CD14-positive monocyte (primary cell): ENCODE measurements at regions not wholly inside any gene's neighbourhood (a gene's known extent, or its start where the extent isn't known, plus 50 kb on each side); places are given as distances from the start of the nearest gene placed in this dataset.

Experiments
- DNase-seq, 3 donors: peaks; one replicate each; pipeline ENCODE4 v3.0.0-alpha.2; 2011 to 2022
- H2AFZ ChIP-seq: 2 replicates; pipeline ENCODE4 v1.6.0; 2012; ENCODE audit warnings: mild to moderate bottlenecking, low read depth, low read length, inconsistent platforms; ENCODE audit not compliant: insufficient read depth, poor library complexity, severe bottlenecking
- H3K27ac ChIP-seq, 2 donors: 1 replicate in 1 of 2; 2 replicates in 1 of 2; pipeline ENCODE4 v1.5.1; 2012 to 2013; ENCODE audit warnings: low read length in 2 of 2, control low read depth in 1 of 2, inconsistent platforms in 1 of 2, low read depth in 1 of 2, mild to moderate bottlenecking in 1 of 2
- H3K27me3 ChIP-seq, 2 donors: one replicate each; pipeline versions ENCODE4 v1.6.0 to v1.6.1; 2011 to 2013; ENCODE audit warnings: low read length in 2 of 2; ENCODE audit not compliant: control insufficient read depth in 2 of 2, insufficient read depth in 2 of 2
- H3K36me3 ChIP-seq, 2 donors: replicated peaks in 1 of 2; 1 replicate in 1 of 2; 2 replicates in 1 of 2; pipeline versions ENCODE4 v1.5.1 to v1.6.1; 2012 to 2013; ENCODE audit warnings: low read length in 2 of 2, control low read depth in 1 of 2, inconsistent platforms in 1 of 2, mild to moderate bottlenecking in 1 of 2; ENCODE audit not compliant: insufficient read depth in 2 of 2, control insufficient read depth in 1 of 2
- H3K4me1 ChIP-seq, 2 donors: 1 replicate in 1 of 2; 2 replicates in 1 of 2; pipeline versions ENCODE4 v1.5.1 to v1.6.1; 2012 to 2013; ENCODE audit warnings: low read length in 2 of 2, control low read depth in 1 of 2, inconsistent platforms in 1 of 2, mild to moderate bottlenecking in 1 of 2, moderate library complexity in 1 of 2; ENCODE audit not compliant: insufficient read depth in 2 of 2, control insufficient read depth in 1 of 2
- H3K4me2 ChIP-seq: replicated peaks from 2 replicates; pipeline ENCODE3; 2012; ENCODE audit warnings: low read length, moderate library complexity, mild to moderate bottlenecking; ENCODE audit not compliant: poor library complexity, severe bottlenecking; ENCODE audit errors: extremely low read depth
- H3K4me3 ChIP-seq, 3 experiments: fragments of 200-600 bp in 1 of 3; sonication (generic) in 1 of 3; replicated peaks in 1 of 3; 1 replicate in 2 of 3; 2 replicates in 1 of 3; pipeline ENCODE4 v1.5.1; 2011 to 2013; ENCODE audit warnings: low read length in 3 of 3, mild to moderate bottlenecking in 3 of 3, control low read depth in 2 of 3, low read depth in 2 of 3, inconsistent platforms in 1 of 3, moderate library complexity in 1 of 3
- H3K79me2 ChIP-seq: 2 replicates; pipeline ENCODE4 v1.6.0; 2012; ENCODE audit warnings: mild to moderate bottlenecking, control low read depth, inconsistent platforms, low read length, moderate library complexity; ENCODE audit not compliant: insufficient read depth
- H3K9ac ChIP-seq: 2 replicates; pipeline ENCODE4 v1.6.0; 2017; ENCODE audit warnings: low read length, mild to moderate bottlenecking; ENCODE audit not compliant: insufficient read depth, poor library complexity, severe bottlenecking
- H3K9me3 ChIP-seq, 2 donors: replicated peaks in 1 of 2; 1 replicate in 1 of 2; 2 replicates in 1 of 2; pipeline versions ENCODE4 v1.5.1 to v1.6.1; 2012 to 2013; ENCODE audit warnings: low read length in 2 of 2, control low read depth in 1 of 2; ENCODE audit not compliant: control insufficient read depth in 1 of 2, insufficient read depth in 1 of 2
- H4K20me1 ChIP-seq: 2 replicates; pipeline ENCODE4 v1.6.0; 2012; ENCODE audit warnings: mild to moderate bottlenecking, low read length, control low read depth, moderate library complexity; ENCODE audit not compliant: insufficient read depth
- H3K27ac Mint-ChIP-seq, 7 donors: one replicate each; pipeline ENCODE4 v1.8.0; 2020; ENCODE audit warnings: mild to moderate bottlenecking in 7 of 7, mixed read lengths in 7 of 7, moderate library complexity in 6 of 7, inconsistent platforms in 2 of 7
- H3K27me3 Mint-ChIP-seq, 3 donors: one replicate each; pipeline ENCODE4 v1.8.0; 2021 to 2022; ENCODE audit warnings: low read depth in 3 of 3, mild to moderate bottlenecking in 3 of 3, mixed read lengths in 3 of 3, moderate library complexity in 3 of 3, inconsistent platforms in 1 of 3
- H3K36me3 Mint-ChIP-seq, 2 donors: one replicate each; pipeline ENCODE4 v1.8.0; 2020; ENCODE audit warnings: mixed read lengths in 2 of 2, inconsistent platforms in 1 of 2, mild to moderate bottlenecking in 1 of 2
- H3K4me1 Mint-ChIP-seq: one replicate; pipeline ENCODE4 v1.8.0; 2020; ENCODE audit warnings: mild to moderate bottlenecking, mixed read lengths
- H3K4me3 Mint-ChIP-seq, 2 donors: one replicate each; pipeline ENCODE4 v1.8.0; 2020; ENCODE audit warnings: mild to moderate bottlenecking in 2 of 2, mixed read lengths in 2 of 2, moderate library complexity in 1 of 2
- H3K9me3 Mint-ChIP-seq, 7 donors: one replicate each; pipeline ENCODE4 v1.8.0; 2020 to 2022; ENCODE audit warnings: mixed read lengths in 7 of 7, mild to moderate bottlenecking in 6 of 7, moderate library complexity in 6 of 7, inconsistent platforms in 2 of 7
- CTCF ChIP-seq: fragments of 200-600 bp; IDR thresholded peaks from one replicate; pipeline ENCODE4 v1.8.0; 2022; ENCODE audit warnings: antibody characterized with exemption, mild to moderate bottlenecking
- WGBS: methylation state at CpG from one replicate; pipeline ENCODE4 v1.1.5; 2013; ENCODE audit warnings: missing lambda C conversion rate; ENCODE audit not compliant: insufficient coverage; 5-methylcytosine and 5-hydroxymethylcytosine counted together
- intact Hi-C, 2 donors: fragments of 100-400 bp; cut with micrococcal nuclease; formaldehyde crosslinking; loops; one replicate each; pipeline versions ENCODE4 v1.15.0 to v1.15.1; 2023

GRCh38 chr2:147330925-147331324, 513.9 kb upstream of the ACVR2A start:
- intact Hi-C loops, result no loop called here
- WGBS, result no CpG with 5 or more reads among the region's 4 CpGs
- H3K4me3 ChIP-seq, result no peak overlapping the region
- no peaks in the 10 kb centered on the region for H3K9me3 ChIP-seq
- H3K4me2 ChIP-seq, result no peak overlapping the region
- H3K36me3 ChIP-seq, result no peaks in the 10 kb centered on the region
- H3K27ac ChIP-seq, result no peak overlapping the region
- H2AFZ ChIP-seq, result no peak overlapping the region
- TF ChIP-seq CTCF, result no peak
- H3K9me3 Mint-ChIP-seq, result peaks cover 0 to 2% (median 0%) of the 10 kb centered on the region in 7 donors
- no peaks in the 10 kb centered on the region for H3K27me3 ChIP-seq
- no peak overlapping the region for H3K9ac ChIP-seq
- no peaks in the 10 kb centered on the region for H3K36me3 Mint-ChIP-seq
- H4K20me1 ChIP-seq, result no peaks in the 10 kb centered on the region
- H3K4me1 ChIP-seq, result no peaks in the 10 kb centered on the region
- H3K4me3 Mint-ChIP-seq, result no peak overlapping the region
- H3K4me1 Mint-ChIP-seq, result peaks cover 5% of the 10 kb centered on the region
- H3K79me2 ChIP-seq, result no peaks in the 10 kb centered on the region
- H3K27ac Mint-ChIP-seq, result no peak overlapping the region
- DNase-seq, result no peak
- H3K27me3 Mint-ChIP-seq, result peaks cover 0 to 2% (median 0%) of the 10 kb centered on the region in 3 donors

- Histone ChIP-seq H3K4me2 (peak overlapping the region; percentile 49), H4K20me1 (no peaks in the 10 kb centered on the region), H3K4me1 (no peaks in the 10 kb centered on the region), H3K9me3 (no peaks in the 10 kb centered on the region), H3K4me3 (peak overlapping the region in 1 of 3 experiments; percentile 52), H3K9ac (peak overlapping the region; percentile 38), H3K36me3 (no peaks in the 10 kb centered on the region), H3K79me2 (no peaks in the 10 kb centered on the region), H2AFZ (peak overlapping the region; percentile 67), H3K27ac (no peak overlapping the region), H3K27me3 (no peaks in the 10 kb centered on the region)
- peaks cover 5% of the 10 kb centered on the region for H3K4me1 Mint-ChIP-seq
- TF ChIP-seq CTCF, result no peak
- H3K36me3 Mint-ChIP-seq, result no peaks in the 10 kb centered on the region
- no CpG with 5 or more reads among the region's 6 CpGs for WGBS
- H3K27me3 Mint-ChIP-seq, result peaks cover 0 to 2% (median 0%) of the 10 kb centered on the region in 3 donors
- intact Hi-C loops, result no loop called here
- H3K4me3 Mint-ChIP-seq, result peak overlapping the region; percentile 51 to 77
- peak in 1 of 3 donors; percentile 12 for DNase-seq
- H3K9me3 Mint-ChIP-seq, result peaks cover 0 to 2% (median 0%) of the 10 kb centered on the region in 7 donors
- peak overlapping the region in 1 of 7 donors; percentile 46 for H3K27ac Mint-ChIP-seq
Observed at GRCh38 chr2:147327613-147328012, 517.2 kb upstream of the ACVR2A start.
